ENCODE measurements at regions not wholly inside any gene's neighbourhood (a gene's known extent, or its start where the extent isn't known, plus 50 kb on each side); places are given as distances from the start of the nearest gene placed in this dataset.
A peak's percentile ranks its signal among the peaks of the same experiment; 100 is the strongest.

GRCh38 chr1:50333595-50333974, 89.7 kb downstream of the DMRTA2 start (continued):
- no peak for TF ChIP-seq ATRX (CRISPR knock-in tag; IDR thresholded peaks at IDR 0.05; ENCODE audit: borderline replicate concordance)
- no peak for TF ChIP-seq IRX3 (CRISPR knock-in tag; IDR thresholded peaks at IDR 0.05; ENCODE audit: borderline replicate concordance, low read depth)
- no peak for TF ChIP-seq SETDB1 (CRISPR knock-in tag; IDR thresholded peaks at IDR 0.05; ENCODE audit: borderline replicate concordance)
- no peak for TF ChIP-seq MTA3 (CRISPR knock-in tag; IDR thresholded peaks at IDR 0.05)
- TF ChIP-seq ZNF33A (CRISPR knock-in tag; IDR thresholded peaks at IDR 0.05; ENCODE audit: borderline replicate concordance), result no peak
- TF ChIP-seq UBTF (CRISPR knock-in tag; IDR thresholded peaks at IDR 0.05), result no peak
- no peak for TF ChIP-seq ZNF383 (CRISPR knock-in tag; IDR thresholded peaks at IDR 0.05; ENCODE audit: borderline replicate concordance)
- no peak for TF ChIP-seq CCDC6 (CRISPR knock-in tag; IDR thresholded peaks at IDR 0.05)
- TF ChIP-seq HNF4G (IDR thresholded peaks at IDR 0.05; ENCODE audit: borderline replicate concordance, low read depth, low read length), result no peak
- no peak for TF ChIP-seq HNF4G (CRISPR knock-in tag; IDR thresholded peaks at IDR 0.05; ENCODE audit: borderline replicate concordance, low read depth)
- no peak for TF ChIP-seq ZNF12 (CRISPR knock-in tag; IDR thresholded peaks at IDR 0.05)
- TF ChIP-seq ZNF687 (CRISPR knock-in tag; IDR thresholded peaks at IDR 0.05), result peak; percentile 25; the same call in 1 of the 2 replicates
- TF ChIP-seq ZKSCAN5 (CRISPR knock-in tag; IDR thresholded peaks at IDR 0.05), result no peak
- TF ChIP-seq AGO1 (IDR thresholded peaks at IDR 0.05; ENCODE audit: low read depth, low read length, poor library complexity, severe bottlenecking), result peak; percentile 17
- TF ChIP-seq ZBTB42 (CRISPR knock-in tag; IDR thresholded peaks at IDR 0.05), result no peak
- TF ChIP-seq SKI (IDR thresholded peaks at IDR 0.05; ENCODE audit: partially characterized antibody), result no peak
- 0 out of 2 replicates have a peak, but pooled peaks have one; percentile 2 for TF ChIP-seq ZNF574 (CRISPR knock-in tag; IDR thresholded peaks at IDR 0.05)
- TF ChIP-seq ZNF567 (CRISPR knock-in tag; IDR thresholded peaks at IDR 0.05; ENCODE audit: borderline replicate concordance), result no peak
- TF ChIP-seq E2F1 (CRISPR knock-in tag; IDR thresholded peaks at IDR 0.05), result no peak
